GM03348 (cell line): ENCODE measurements at regions not wholly inside any gene's neighbourhood (a gene's known extent, or its start where the extent isn't known, plus 50 kb on each side); places are given as distances from the start of the nearest gene placed in this dataset.
A peak's percentile ranks its signal among the peaks of the same experiment; 100 is the strongest.
"Not testable (repeated sequence)": the region's sequence is repeated elsewhere in the genome, so short reads cannot be mapped to it uniquely, and the experiment has no call there.

ENCODE experiments used
- DNase-seq: peaks from one replicate; pipeline ENCODE4 v3.0.0; 2012; ENCODE audit warnings: low spot score

DNA sequence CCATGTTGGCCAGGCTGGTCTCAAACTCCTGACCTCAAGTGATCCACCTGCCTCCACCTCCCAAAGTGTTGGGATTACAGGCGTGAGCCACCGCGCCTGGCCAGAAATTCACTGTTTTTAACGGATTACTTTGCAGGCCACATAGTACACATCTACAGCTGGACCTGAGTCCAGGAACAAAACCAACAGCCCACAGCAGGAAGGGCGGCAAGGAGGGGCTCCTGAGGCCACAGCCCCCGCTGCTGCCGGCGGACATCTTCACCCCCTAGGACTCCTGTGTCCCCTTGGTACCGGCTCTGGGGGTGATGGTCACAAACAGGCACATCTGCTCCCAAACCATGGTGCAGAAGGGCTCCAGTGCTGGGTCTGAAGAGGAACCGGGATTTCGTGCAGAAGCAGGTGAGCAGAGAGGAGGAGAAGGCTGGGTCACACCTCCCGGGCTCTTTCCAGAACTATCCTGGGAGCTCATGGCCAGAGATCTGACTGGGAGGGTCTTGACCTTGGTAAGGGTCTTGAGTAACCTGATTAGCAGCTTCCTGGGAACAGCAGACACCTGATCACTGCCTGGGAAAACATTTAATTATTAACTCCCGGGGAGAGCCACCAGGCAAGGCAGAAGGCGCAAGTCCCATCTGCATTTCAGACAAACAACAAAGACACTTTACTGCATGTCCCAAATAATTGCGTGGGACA lies 99.9 kb downstream of the SHANK2 start:
- not testable (repeated sequence) for DNase-seq

DNA sequence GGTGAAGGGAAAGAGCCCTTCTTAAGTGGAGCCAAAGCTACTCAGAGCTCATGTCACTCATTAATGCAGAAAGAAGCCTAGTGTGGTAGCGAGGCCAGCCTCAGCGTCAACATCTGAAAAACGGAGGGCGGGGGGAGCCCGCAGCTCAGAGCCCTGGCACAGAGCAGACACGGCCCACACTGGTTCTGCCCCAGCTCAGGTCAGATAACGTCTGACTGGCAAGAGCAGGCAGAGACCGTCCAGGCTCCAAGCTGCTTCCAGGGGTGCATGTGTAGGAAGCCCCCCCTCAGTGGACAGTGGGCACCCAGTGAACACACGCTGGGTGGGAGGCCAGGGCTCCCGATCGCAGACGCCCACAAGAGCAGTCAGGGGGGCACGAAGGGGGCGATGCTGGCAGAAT lies 100.8 kb downstream of the SHANK2 start:
- no peak for DNase-seq

DNA sequence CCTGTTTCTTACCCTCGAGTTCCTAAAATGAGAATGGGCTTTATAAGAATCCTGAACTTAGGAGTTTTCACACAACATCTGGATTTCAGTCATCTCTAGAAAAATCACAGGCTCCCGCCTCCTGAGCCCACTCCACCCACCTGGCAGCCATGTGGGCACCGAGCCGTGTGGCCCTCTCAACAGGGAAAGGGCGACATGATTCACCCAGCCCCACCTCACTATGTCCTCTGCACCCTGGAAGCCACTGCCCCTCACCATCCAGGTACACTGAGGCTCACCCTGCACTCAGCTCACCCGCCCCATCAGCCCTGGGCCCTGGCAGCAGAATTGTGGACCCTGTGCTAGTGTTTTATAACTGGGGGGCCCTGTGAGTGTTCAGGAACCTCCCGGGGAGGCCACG lies 101.5 kb downstream of the SHANK2 start:
- no peak for DNase-seq

DNA sequence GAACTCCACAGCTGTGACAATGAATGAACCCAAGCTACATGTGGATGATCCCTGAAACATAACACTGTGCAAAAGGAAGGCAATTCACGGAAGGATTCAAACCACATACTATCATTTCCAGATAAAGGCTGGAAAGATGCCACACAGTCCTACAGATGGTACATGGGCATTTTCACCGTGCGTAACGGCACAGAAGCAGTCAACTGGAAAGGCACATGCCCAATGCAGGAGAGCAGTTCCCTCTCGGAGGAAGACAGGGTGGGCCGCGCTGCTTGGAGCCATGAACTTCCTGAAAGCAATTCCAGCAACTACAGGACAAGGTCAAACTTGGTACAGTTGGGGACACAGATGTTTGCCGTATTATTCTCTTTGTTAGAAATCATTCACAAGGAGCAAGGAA lies 103.7 kb downstream of the SHANK2 start:
- no peak for DNase-seq

DNA sequence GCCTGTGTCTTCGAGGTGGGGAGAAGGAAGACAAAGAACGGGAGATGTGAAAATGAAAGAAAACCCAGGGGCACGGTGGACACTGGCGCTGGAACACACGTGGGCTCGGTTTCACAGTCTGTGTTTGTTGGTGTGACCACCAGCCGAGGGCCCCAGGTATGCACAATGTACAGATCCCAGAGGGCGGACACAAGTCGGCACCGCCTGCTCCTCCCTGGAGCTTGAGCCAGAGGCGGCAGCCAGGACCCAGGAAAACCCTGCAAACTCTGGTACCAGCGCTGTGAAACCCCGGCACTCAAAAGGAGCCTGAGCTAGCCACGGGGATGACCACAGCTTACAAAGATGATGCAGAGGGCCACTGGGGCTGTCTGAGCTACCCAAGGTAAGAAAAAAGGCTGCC lies 105.0 kb downstream of the SHANK2 start:
- no peak for DNase-seq

DNA sequence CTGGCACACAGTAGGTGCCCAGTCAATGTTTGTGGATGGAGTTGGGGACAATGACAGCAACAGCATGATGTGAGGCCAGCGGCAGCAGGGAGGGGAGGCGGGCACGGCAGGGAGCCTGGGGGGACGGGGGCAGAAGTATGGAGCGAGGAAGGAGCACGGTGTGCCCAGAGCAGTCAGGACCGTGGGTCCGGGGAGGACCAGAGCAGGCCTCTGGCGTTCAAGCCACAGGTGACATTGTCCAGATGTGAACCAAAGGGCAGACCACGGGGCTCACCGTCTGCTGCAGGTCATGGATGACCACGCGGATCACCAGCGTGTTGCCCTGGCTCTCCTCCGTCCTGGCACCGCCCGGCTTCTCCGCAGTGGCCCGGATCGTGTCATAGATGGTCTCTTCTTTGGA lies 105.5 kb downstream of the SHANK2 start:
- DNase-seq: no peak

DNA sequence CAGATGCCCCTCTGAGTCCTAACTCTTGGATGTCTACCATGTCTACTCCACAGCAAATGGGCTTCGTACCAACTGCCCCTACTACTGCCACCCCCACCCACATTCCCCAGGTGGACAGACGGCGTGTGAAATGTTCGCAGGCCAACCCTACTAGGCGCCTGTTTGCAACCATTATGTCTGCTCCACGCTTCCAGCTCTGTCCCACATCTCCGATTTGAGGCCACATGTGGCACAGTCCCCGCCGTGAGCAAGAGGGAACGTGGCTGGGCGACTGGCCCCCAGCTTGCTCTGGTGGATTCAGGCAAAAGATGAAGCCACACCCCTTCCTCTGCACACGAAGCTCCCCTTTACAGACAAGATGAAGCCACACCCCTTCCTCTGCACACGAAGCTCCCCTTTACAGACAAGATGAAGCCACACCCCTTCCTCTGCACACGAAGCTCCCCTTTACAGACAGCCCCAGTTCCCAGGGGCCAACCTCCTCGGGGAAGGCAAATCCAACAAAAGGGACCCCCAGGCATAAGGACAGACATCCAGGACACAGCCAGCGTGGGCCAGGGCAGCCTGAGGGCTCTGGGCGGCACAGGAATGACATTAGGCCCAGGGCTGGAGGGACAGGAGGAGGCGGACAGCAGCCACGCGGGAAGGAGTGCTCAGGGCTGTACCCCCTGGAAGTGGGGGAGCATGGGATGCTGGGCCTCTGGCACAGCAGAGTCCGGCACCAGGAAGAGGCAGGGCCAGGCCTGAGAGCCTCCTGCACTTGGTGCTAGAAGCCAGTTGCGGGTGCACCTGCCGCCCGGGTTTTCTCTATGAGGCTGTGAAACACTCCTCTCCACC lies 106.2 kb downstream of the SHANK2 start:
- DNase-seq: no peak

DNA sequence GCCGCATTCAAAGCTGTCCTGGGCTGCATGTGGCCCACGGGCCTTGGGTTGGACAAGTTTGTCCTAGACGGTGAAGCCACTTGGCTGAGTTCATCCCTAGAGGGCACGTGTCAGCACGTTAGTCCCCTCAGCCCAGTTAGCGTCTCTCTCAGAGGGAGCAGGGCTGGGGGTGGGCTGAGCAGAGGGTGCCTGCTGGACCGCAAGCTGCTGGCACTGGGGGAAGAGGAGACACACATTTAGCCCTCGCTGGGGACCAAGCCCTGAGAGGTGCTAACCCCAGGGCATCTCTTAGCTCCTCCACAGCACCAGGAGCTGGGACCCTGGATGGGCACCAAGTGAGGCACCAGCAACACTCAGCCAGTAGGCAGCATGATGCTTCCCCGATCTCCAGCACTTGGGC lies 107.0 kb downstream of the SHANK2 start:
- DNase-seq: no peak

DNA sequence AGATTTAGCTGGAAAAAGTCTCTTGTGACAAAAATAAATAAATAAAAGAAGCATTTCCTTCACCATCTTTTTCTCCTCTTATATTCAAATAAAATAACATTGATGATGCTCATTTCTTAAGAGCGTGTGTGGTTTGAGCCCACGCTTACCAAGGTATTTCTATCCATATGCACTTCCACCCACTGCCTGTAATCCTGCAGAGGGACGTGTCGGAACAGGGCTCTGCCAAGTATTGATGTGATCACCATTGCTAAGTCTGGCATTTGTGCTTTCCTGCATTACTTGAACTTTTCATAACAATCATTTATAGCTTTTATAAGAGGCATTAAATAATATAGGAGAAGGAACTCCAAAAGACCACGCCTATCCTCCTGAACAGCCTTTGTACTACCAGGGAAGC lies 107.6 kb downstream of the SHANK2 start:
- DNase-seq: no peak

DNA sequence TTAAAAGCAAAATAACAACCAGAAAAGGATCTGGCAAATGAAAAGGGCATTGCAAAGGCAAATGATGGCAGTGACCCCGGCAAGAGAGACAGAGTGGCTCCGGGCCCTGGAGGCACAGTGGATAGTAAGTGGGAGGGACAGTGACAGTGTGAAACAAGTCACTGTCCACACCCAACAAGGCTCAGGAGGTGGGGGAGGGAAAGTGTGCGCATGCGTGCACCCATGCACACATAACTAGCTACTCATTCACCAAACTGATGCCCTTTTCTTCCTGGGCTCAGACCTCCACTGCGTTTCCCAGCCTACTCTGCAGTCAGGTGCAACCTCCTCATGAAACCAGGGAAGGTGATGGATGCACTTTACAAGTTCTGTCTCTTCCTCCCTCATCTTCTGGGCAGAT lies 108.4 kb downstream of the SHANK2 start:
- DNase-seq: no peak

DNA sequence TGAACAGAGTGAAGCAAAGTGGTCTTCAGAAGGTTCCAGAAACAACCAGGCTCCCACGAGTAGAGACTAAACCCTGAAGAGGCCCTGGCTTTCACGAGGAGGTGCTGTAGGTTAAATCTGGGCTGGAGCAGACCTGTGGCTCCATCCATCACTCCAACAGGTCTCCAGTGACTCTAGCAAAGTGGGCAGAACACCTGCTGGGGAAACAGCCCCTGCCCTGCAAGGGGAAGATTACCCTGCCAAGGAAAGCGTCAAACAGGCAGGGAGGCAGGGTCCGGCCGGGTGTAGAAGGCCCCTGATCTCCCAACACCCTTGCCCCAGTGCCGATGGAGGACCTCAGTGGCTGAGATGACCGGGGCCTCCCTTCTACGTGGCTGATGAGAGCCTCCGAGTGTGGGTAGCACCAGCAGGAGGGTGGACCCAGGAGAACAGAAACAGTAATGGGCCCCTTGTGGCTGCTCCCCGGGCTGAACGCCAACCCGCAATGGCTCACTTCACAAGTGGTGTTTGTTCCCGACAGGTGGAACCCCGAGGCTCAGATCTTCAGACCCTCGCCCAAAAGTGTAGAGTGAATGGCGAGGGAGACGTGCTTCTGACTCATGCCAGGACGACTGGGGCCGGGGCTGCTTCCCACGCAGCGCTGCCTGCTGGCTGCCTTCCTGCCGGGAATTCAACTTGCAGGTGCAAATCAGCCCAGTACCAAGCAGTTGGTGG lies 112.0 kb downstream of the SHANK2 start:
- no peak for DNase-seq

DNA sequence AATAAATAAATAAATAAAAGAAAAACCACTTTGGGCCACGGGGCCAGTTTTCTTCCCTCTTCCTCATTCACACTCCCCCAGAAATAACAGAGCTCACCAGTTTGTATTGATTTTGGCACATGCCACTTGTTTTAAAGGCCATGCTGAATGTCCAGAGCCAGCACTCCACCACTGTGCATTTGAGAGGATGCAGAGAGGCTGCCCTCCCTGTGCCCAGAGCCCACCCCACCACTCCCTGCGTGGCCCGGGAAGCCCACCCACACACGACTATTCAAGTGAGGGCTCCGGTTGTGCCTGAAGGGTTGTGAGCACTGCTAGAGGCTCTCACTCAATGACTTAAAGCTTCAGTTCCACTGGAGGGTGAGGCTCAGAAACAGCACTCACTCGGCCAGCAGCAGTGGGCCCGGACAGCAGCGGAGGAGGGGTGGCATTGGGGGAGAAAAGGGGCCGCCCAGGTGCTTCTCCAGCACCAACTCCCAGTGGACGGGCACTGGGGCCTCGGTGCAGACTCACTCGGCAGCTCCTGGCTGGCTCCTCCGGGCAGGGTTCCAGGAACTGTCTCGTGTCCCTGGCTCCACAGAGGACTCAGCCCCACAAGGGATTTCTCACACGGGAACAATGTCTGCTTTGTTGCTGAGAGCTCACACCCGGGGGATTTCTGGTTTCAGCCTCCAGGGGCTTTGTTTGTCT lies 112.7 kb downstream of the SHANK2 start:
- peak; percentile 64 for DNase-seq

DNA sequence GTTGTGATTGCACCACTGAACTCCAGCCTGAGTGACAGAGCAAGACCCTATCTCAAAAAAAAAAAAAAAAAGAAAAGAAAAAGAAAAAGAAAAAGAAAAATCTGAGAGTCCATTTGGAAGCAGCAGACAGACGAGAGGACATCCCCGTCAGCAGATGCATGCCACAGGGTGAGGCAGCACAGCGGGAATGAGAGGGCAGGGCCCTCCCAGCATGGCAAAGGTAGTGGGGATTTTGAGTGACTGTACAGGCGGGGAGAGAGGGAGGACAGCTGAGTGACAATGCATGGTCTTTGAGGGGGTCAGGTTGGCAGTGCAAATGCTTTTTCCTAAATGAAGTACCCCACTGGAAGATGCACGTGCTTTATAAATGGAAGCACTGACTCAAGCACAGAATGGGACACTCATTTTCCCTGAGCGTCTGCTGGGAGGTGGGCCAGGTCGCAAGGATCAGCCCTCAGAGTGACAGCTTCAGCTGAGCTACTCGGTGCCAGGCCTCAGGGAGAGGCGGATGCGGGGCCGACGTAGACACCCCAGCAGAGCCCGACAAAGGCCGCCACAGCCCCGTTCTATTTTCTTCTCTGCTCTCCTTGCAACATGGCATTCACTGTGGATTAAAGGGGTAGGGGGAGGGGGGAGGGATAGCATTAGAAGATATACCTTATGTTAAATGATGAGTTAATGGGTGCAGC lies 113.5 kb downstream of the SHANK2 start:
- DNase-seq: no peak

DNA sequence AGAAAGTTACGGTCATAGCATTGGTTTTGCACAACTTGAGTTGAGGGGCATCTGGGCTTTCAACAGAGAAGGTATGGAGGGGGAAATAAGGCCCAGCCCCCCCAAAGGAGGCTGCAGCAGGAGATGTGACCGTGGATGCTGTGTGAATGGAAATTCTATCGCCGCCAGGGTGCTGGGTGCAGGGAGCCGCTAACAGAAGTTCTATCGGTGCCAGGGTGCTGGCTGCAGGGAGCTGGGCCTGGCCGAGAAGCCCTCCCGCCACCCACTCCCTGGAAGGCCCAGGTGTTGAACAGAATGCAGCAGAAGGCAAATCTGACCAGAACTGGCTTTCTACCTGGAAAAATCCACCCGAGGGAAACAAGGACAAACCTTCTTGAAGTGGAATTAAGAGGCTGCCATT lies 115.0 kb downstream of the SHANK2 start:
- no peak for DNase-seq

DNA sequence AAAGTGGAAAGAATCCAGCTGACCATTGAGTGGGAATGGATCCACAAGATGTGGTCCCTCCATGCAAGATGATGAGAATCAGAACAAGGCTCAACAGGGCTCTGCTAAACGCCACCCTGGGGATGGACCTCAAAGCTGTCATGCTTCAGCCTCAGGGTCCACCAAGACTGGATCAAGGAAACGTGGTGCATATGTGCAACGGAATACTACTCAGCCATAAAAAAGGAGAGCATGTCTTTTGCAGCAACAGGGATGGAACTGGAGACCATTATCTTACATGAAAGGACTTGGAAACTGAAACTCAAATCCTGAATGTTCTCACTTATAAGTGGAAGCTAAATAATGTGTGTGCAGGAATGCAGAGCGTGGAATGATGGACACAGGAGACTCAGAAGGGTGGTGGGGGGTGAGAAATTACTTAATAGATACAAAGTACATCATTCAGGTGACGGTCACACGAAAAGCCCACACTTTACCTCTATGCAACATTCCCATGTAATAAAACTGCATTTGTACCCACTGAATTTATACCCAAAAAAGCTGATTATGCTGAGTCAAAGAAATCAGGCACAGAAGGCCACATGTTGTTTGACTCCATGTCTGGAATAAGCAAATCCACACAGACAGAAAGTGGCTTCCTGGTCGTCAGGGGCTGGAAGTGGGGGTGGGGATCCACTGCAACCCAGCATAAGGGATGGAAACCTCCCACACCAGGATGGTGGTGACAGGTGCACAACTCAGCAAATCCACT lies 116.1 kb downstream of the SHANK2 start:
- DNase-seq: no peak

DNA sequence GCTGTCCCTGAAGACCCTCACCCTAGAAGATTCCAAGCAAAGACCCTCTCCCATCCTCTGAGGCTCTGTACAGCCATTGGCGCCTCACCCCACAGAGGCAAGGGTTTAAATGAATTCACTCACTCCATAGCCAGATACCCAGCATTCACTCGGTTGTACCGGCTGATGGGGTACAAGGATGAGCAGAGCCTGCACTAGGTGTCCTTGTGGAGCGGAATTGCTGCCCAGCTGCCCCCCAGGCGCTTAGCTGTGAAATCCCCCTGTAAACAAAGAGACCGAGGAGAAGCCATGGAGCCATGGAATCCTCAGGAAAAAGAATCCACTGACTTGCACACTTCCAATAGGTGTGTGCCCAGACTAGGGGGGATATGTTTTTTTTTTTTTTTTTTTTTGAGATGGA lies 117.3 kb downstream of the SHANK2 start:
- DNase-seq: no peak

DNA sequence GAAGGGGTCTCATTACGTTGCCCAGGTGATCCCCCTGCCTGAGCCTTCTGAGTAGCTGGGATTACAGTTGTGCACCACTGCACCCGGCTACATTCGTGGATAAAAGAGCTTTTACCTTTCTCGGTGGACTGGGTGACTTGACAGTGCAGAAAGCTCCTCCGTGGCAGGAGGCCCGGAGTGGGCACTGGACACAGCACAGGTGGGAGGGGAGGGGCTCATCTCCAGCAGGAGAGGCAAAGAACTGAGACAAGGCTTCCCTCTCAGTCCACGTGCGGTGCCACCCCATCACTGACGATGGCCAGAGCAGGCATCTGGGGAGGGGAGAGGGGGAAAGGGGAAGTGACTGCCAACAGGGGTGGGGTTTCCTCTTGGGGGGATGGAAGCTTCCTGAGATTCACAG lies 118.4 kb downstream of the SHANK2 start:
- DNase-seq: no peak

DNA sequence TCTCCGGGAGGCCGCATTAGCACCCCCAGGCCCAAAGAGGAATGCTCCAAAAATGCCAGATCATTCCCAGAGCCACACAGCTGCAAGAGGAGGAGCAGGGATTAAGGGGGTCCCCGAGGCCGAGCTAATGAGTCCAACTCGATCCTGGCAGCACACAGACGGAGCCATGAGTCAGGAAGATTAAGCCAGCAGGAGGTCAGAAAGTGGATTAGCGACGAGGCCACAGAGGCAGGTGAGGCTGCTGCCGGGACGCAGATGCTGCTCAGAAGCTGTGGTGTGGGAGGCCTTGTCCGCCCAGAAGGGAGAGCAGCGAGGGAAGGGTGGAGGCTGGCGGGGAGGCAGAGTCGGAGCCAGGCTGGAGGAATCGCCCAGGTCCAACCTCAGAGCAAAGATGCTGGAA lies 120.5 kb downstream of the SHANK2 start:
- no peak for DNase-seq

DNA sequence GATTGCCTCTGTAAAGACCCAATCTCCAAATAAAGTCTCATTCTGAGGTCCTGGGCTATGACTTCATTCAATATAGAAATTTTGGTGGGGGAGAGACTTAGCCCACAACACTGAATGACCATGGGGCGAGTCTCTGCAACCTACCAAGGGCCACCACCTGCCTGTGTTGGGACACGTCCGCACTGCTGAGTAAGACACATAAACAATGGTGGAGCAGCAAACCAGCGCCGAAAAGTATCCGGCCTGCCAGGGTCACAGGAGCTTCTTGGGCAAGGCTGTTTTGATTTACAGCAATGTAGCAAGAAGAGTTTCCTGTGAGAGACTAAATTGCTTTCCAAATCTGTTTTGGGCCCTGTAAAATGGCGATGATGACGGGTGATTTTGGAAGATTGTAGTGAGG lies 122.3 kb downstream of the SHANK2 start:
- DNase-seq: no peak

DNA sequence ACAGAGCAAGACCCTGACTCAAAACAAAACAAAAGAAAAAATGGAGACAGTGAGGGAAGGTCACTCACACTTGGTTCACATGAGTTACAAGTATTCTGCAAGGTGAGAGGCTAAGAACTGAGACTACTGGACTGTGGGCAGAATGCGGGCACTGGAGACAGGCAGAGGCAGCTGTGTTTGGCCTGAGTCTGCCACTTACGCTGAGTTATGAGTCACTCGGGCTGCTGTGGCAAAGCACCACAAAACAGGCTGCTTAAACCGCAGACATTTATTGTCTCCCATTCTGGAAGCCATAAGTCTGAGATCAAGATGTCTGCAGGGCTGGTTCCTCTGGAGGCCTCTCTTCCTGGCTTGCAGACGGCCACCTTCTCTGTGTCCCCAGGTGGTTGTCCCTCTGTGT lies 122.8 kb downstream of the SHANK2 start:
- DNase-seq: peak; percentile 49

DNA sequence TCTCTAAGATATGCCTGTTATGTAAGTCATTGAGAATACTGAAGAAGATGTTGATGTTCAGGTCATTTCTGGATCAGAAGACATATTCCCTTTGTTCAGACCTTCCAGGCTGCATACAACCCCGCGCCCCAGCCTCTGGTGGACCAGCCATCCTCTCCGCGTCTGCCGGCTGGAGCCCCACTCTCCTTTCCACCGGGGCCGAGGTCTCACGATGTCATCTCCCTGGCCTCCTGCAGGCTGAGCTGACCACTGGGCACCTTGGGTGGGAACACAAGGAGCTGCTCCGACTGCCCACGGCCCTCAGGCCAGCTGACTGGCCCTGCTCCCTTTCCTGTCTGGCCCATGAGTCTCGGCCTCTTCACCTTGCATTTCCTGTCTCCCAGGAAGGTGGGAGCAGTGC lies 124.6 kb downstream of the SHANK2 start:
- DNase-seq: no peak
